ENCODE measurements at regions not wholly inside any gene's neighbourhood (a gene's known extent, or its start where the extent isn't known, plus 50 kb on each side); places are given as distances from the start of the nearest gene placed in this dataset.

DNA sequence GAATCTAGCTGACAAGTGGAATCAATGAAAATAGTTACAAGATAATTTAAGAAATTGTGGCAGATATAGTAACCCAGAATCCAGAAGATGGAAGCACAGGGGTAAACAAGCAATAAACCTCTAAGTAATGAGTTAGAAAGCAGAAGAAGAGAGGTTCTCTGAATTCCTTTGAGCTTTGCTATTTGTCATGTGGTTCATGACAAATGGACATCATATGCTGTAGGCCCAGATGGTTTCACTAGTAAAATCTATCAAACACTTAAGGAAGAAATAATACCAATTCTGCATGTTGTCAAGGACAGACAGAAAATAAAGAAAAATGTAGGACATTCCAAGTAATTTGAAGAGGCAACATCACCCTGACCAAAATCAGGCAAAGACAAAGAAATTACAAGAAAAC, 480.8 kb upstream of the INTU start:
- TF ChIP-seq GATA2 (IDR thresholded peaks at IDR 0.05; ENCODE audit: low read depth, low read length): no peak
- no peak for TF ChIP-seq GATA3 (IDR thresholded peaks at IDR 0.05; ENCODE audit: low read depth, low read length)

All from SH-SY5Y (cell line).